GM12891 (cell line): ENCODE measurements at regions not wholly inside any gene's neighbourhood (a gene's known extent, or its start where the extent isn't known, plus 50 kb on each side); places are given as distances from the start of the nearest gene placed in this dataset.

Experiments used
- POLR2A ChIP-seq: IDR thresholded peaks from 2 replicates; pipeline ENCODE4 v1.6.1; 2011; ENCODE audit warnings: low read depth, low read length, control low read depth
- POLR2AphosphoS5 ChIP-seq: IDR thresholded peaks from 2 replicates; pipeline ENCODE4 v1.6.1; 2011; ENCODE audit warnings: low read depth, low read length, control low read depth

GRCh38 chr2:76472946-76473345 lies 762.2 kb upstream of the GCFC2 start:
- no peak for TF ChIP-seq POLR2AphosphoS5
- no peak for TF ChIP-seq POLR2A
